ENCODE measurements at regions not wholly inside any gene's neighbourhood (a gene's known extent, or its start where the extent isn't known, plus 50 kb on each side); places are given as distances from the start of the nearest gene placed in this dataset.
A peak's percentile ranks its signal among the peaks of the same experiment; 100 is the strongest.

DNA sequence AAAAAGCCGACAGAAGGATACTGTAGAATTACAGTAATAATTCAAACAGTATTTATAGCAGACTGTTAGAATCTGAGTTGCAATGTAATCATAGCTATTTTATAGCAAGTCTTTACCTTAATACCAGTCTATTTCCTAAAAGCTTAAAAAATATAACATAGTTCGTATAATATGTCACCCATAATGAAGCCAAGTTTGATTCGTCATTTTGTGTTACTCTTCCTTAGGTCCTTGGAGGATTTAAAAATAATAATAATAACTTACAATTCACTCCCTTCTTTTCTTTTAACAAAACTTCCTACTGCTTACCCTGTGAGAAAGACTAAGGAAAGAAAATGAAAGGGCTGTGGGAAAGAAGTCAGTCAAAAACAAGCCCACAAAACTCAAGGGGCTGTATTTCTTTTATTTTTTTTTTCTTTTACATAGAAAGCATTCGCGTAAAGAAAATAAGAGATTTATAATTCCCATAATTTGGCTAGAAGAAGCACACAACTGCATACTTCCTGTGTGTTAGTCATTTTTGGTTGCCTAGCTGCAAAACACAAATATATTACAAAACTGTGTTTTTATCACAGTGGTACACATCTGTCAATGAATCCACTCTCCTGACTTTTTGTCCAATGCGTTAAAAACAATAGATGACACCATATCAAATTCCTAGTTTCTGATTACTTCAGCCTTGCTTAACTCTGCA, 187.2 kb upstream of the CELF2 start:
- no peak for DNase-seq

DNA sequence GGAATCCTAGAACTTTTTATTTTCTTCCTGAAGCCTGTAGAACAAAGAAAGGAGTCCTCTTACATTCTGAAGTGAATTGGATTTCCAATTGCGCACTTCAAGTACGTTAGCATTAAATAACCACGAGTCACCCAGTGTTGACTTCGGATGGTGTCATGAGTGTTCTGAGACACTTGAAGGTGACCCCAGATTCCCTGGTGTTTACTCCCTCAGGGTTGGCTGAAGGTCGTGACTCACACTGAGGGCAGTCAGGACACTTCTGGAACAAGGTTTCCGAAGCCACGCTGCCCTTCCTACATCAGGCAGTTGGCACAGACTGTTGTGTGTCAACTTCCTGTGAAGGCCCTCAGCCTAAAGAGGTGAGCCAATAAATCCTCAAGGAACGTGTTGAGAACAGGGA, 186.6 kb upstream of the CELF2 start:
- DNase-seq = no peak

DNA sequence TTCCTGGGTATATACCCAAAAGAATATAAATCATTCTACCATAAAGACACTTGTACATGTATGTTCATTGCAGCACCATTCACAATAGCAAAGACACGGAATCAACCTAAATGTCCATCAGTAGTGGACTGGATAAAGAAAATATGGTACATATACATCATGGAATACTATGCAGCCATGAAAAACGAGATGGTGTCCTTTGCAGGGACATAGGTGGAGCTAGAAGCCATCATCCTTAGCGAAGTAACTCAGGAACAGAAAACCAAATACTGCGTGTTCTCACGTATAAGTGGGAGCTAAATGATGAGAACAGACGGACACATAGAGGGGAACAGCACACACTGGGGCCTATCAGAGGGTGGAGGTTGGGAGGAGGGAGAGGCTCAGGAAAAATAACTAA, 183.7 kb upstream of the CELF2 start:
- no peak for DNase-seq

DNA sequence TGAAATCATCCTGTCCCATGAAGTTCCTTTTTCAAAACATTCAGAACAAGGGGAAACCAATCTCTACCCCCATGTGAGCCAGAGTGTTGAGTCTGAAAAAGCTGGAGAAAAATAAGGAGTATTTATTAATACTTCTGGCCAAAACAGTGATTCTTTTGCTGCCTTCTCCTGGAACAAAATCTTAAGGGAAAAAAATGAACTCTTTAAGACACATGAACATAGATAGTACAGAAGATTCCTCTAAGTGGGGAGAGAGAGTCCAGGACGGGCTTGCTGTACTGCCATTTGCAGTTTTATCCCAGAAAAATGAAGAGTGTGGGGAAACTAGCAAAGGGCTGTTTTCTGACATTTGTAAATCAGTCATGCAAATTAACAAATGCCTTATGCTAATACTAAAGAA, 173.4 kb upstream of the CELF2 start:
- DNase-seq = no peak

DNA sequence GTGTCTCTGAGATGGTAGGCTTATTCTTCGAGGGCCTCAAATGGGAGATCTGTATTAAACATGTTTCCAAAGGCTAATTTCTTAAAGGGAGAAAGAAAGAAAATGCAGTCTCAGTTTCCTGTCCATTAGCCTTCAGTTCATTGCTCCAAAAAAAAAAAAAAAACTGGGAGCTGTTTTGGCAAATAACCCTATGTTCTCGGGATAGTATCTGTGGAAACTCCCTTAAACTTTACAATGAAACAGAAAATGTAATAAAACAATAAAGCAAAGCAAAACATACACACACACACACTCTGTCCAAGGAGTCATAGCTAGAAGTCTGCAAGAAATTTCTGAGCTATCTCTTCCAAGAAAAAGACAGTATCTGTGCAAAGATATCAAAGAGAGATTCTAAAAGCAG, 172.5 kb upstream of the CELF2 start:
- no peak for DNase-seq

DNA sequence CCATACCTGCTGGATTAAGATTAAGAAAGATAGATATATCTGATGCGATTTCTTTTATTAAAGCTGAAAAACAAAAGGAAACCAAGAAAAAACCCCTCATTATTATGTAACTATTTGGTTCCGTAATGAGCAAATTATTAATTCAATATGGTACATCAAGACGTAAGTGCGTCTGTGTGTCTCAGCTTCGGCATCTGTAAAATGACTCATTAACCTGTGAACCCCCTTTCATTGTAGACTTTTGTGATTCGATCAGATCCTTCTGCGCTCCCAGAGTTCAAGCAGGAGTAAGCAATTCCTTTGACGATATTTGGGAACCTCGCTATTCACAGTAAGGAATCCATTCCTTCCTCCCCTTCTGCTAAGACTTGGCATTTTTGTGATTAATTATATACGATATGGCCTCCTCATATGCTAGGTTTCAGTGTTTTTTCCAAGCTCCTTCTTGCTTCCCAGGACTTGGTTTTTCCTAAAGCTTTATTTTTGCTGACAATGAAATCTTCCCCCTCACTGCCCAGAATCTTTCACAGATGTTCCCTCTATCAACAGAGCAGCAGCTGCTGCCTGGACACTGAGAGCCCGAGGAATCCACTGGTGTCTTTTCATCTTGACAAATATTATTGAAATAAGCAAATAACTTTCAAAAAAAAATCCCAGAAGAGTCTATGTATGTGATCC, 171.7 kb upstream of the CELF2 start:
- no peak for DNase-seq

DNA sequence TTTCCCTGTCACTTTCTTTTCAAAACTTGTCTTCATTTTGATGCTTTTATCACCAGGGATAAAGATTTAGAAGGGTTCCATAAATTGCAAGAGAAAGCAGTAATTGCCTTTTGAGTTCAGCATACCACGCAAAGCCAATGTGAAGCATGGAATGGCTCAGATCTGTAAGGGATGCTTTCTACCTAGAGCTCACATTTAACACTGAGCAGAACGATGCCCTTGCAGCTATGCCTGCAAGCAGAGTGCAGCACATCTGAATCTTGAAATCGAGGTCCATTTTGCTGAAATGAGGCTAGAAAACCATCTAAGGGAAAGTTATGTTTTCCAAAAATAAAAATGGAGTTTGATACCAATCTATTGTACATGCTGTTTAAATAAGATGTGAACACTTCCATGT, 171.2 kb upstream of the CELF2 start:
- no peak for DNase-seq

DNA sequence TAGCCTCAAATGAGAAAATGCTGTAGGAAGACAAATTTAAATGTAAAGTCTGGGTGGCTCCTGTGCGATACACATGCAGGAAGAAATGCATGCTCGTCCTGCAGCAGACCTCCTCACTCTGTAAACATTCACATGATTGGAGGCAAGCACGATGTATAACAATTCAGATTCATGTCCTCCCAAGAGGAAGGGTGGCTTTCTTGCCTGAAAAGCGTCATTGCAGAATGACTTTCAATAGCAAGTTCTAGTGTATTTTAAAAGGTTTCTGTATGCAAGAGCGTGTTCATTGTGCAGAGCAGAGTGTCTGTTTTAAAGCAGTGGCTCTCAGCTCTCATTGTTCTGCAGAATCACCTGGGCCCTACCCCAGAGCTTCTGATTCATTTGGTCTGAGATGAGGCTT, 170.3 kb upstream of the CELF2 start:
- DNase-seq = no peak

DNA sequence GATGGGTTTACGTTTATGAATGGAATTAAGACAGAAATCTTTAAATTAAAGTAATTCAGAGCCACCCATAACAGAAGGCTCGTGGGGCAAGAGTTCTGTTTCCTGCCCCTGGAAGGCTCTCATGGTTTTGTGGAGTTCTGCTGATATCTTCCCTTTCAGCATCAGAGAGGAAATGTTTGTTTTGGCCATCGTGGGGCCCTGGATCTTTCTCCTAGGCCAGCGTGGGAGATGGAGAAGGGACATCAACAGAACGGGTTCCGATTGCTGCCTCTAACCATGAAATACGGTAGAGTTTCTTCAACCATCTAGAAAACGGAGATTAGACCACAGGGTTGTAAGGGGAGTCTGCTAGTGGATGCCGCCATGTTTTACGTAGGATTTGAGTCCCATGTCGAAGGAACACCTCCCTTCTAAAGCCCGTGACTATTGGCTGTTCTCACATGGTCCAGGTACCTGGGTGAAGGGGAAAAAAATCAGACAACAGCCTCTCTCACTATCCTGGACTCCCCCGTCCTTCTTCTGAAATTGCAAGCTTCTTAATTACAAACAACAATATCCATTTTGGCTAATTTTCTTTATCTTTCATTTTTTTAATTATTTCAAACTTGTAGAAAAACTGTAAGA, 169.1 kb upstream of the CELF2 start:
- no peak for DNase-seq

DNA sequence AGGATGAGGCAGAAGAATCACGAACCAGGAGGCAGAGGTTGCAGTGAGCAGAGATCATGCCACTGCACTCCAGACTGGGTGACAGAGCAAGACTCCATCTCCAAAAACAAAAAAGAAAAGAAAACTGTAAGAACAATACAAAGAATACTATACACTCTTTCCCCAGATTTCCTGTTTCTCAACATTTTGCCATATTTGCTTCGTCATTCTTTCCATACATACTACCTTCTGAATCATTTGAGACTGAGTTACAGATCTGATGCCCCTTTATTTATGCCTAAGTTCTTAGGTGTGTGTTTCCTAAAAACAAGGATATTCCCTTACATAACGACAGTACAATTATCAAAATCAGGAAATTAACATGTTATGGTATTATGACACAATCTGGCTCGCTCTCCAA, 168.4 kb upstream of the CELF2 start:
- no peak for DNase-seq

DNA sequence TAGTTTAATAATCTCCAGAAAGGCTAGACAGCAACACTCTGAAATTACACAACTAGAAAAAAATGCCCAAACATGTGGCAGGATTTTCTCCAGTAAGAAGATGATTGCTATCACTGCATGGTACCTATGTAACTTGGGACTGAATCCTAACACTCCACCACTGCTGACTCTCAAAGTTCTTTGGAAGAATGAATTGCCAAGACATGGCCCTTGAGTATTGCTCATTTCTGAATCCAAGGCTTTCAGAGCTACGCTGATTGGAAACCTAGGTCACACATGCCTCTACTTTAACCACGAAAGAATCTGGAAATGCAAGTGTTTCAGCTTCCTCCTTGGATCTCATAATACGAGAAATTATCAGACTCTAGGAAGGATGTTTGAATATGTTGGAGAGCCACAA, 167.5 kb upstream of the CELF2 start:
- DNase-seq = no peak

DNA sequence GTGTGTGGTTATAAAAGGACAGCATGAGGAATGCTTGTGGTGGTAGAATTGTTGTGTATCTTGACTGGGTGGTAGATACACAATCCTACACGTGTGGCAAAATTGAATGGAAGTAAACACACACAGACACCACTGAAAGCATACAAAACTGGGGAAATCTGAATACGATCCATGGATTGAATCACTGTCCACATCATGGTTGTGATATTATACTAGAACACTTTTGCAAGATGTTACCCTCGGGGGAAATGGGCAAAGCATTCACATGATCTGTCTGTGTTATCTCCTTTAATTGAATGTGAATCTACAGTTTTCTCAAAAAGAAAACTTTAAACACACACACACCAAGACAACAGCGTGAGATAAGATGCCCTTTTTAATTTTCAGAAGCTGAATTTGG, 165.2 kb upstream of the CELF2 start:
- no peak for DNase-seq

DNA sequence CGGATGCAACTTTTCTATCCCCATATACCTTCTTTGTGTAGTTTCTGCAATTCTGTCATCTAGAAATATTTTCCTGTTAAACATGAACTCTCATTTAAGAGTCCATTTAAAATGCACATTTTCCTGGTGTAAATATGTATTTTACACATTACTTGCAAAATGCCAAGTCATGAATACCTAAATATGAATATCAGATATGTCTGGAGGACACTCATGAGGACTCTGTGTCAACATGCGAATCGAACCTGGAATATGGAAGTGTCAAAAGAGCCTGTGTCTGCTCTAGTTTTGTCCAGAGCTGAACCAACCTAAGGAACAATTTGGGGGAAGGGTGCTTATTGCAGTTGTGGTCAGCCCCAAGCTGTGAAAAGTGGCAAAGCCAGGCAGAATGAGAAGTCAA, 163.7 kb upstream of the CELF2 start:
- DNase-seq = no peak

DNA sequence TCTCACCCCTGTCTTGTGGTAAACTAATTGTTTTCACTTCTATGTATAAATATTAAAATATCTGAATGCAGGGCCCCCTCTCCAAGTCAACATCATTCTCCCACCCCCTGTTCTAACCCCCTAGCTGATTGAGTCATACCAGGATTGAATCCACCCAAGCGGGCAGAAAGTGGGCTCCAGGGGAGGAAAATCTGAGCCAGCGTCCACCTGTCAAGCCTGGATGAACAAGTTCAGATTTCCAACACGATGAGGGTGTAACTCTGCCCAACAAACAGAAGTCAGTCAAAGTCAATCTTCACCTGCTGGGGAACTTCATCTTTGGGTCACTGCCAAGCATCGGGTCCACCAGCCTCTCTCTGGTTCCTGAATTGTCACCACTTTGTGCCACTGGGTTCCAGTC, 162.9 kb upstream of the CELF2 start:
- DNase-seq = no peak

DNA sequence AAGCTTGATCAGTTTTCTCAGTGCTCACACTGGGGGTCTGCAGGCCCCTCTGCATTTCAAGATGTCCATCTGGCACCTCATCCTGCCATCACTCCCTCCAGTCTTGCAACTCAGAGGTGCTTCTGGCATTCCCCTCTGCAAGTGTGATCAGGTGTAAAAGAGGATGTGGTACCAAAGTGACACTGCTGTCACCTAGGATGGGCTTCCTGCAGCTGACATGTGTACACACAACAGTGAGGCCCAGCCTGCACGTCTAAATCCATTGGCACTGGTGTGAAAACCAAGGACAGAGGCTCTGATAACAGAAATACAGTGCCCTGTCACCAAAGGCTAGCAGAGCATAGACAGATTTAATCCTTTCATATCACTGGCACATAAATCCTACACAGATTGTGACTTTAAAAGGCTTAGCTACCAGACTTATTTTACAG, 162.5 kb upstream of the CELF2 start:
- DNase-seq = peak; percentile 23

DNA sequence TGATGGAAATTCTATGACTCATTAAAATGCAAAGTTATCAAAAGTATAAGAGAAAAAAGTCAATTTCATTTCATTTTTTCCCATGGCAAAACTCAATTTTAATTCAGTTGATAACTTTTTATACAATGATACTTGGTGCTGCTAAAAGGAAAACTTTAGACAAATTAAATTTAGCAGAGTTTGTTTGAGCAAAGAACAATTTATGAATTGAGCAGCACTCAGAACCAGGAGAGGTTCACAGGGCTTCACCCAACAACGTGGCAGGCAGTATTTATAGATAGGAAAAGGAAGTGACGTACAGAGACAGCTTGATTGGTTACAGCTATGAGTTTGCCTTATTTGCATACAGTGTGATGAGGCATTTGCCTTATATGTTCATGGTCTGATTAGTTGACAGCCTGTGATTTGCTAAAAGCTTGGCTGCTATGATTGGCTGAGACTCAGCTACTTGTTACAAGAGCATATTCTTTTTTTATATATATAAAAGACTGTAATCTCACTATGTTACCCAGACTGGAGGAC, 157.2 kb upstream of the CELF2 start:
- DNase-seq = no peak

DNA sequence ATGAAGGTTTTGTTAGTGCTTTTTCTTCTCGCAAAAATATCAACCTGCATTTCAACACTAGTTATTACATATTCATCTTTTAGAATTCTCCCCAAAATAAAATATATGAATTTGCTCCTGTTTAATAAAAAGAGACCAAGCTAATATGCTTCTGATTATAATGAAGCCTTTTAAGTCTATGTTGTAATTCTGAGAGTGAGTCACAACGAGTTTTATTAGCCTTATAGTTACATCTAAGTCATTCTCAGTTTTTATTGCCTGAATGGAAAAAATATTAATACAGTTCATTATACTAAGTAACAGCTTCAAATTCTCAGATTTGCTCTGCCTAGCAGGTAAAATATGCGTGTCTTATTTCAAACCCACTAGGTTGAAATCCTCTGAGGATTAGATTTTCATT, 152.4 kb upstream of the CELF2 start:
- no peak for DNase-seq

DNA sequence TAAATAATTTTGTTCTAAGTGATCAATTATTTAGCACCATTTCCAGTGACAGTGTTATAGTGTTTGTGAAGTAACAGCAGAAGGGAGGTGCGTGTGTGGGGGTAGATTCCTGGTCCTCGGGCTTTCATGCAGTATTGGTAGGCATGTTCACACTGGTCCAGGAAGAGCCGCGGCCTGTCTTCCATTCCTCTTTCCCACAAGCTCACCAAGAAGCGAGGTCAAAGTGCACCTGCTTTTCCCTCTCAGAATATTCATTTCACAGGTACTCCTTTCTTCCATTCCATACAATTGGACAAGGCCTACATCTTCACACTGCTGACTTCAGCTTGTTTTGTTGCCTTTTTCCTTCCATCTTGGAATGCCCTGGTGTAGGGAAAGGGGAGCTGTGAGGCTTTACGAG, 151.8 kb upstream of the CELF2 start:
- no peak for DNase-seq

DNA sequence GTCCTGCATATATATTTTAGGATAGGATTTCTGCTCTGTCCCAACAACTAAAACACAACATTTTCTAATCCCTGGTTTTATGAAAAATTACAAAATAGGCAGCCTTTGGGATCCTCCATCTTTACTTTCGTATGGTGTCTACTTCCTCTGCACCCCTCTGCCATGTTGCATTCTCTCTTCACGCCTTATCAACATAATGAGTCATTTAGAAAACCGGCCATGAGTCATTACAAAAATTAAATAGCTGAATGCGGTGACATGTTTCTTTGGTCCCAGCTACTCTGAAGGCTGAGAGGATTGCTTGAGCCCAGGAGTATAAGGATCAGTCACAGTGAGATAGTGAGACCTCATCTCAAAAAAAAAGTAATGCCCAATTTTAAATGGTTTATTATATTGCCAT, 148.1 kb upstream of the CELF2 start:
- no peak for DNase-seq

DNA sequence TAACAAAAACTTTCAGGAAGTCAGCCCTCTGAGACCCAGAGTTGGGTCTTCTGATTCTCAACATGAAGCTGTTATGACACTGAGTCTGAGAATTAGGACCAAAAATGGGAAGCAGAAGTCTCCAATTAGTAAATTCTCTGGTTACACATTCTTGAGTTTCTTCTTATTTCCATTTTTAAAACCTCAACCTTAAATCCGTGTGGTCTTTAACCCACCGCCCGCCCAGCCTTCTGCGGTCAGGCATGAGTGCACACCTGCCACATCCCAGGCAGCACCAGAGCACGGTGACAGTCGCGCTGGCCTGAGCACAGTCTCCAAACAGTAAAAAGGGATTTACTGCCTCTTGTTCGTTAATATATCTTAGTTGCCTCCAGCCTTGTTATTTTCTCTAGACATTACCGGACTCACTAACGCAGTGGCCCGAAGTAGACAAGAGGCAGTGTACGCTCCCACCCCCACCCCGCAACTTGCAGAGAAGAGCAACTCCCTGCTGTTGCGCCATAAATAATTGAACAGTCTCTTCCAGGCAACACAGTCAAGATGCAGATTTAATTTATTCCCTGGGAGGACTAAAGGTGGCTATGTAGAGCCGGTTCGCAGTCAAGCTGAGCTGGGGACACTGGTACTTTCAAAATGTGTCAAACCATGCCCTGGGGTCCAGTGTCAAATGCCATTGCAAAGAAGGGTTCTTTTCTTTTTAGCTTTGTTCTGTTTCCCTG, 147.0 kb upstream of the CELF2 start:
- no peak for DNase-seq

DNA sequence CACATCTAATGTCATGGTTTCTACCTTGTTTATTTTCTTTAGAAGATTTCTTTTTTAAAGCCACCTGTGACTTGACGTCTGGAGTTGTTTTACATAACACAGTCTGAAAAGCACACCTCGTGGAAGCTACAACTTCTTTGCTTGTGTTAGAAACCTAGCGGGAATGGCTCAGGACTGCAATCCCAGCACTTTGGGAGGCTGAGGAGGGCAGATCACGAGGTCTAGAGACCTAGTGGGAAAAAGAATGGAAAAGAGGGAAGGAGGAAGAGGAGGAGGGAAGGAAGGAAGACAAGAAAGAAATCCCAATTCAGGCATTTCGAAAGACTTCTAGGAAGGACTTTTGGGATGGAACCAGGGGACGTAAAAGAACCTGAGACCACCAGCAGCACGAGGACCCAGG, 146.3 kb upstream of the CELF2 start:
- no peak for DNase-seq

DNA sequence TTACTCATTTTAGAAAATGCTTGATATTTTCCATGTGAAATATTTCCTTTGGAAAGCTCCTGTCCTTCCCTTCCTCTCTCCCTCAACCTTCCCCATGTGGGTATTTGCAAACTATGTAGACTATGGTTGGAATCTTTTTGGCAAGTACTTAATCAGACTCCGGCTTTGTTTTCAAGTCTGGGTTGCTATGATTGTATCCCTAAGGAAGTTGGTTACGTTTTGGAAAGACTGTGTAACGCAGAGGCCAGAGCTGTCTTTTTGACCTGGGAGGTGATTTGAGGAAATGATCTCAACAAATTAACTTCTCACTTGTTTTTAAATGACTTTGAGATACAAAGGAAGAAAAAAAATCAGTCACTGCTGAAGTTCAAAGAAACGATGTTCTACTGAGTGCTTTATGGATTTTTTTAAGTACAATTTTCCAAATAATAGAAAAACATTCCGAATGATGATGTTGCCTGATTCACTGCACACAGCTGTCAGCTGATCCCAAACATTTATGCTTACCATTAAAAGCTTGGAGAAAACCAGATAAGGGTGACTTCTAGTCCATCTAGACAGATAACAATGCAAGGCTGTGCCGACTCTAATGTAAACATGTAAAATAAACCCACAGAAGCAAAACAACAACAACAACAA, 145.5 kb upstream of the CELF2 start:
- no peak for DNase-seq

DNA sequence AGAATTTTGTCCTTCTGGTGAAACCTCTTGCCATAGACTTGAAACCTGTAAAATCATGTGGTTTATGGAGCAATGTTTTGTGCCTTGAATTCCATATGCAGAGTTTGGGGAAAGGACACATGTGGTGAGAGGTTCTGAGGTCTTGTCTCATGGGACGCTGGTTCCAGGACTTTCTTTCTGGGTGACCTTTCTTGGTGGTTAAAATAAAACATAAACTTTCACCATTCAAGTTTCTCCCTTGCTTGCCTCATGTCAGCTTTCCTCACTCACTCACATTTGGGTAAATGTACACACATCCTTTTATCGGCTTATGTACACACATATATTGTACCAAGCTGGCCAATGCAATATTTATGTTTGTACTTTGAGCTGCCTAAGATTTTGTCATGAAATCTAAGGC, 144.9 kb upstream of the CELF2 start:
- no peak for DNase-seq
